ENCODE measurements at regions not wholly inside any gene's neighbourhood (a gene's known extent, or its start where the extent isn't known, plus 50 kb on each side); places are given as distances from the start of the nearest gene placed in this dataset.

- Mint-ChIP-seq H3K27me3 (ENCODE audit: low read depth) (no peaks in the 10 kb centered on the region), H3K4me3 (no peak overlapping the region), H3K4me1 (ENCODE audit: low read depth) (no peaks in the 10 kb centered on the region), H3K36me3 (ENCODE audit: low read depth) (no peaks in the 10 kb centered on the region), H3K9me3 (peaks cover 9% of the 10 kb centered on the region), H3K27ac (no peak overlapping the region)
- DNase-seq: no peak
- intact Hi-C loops (cut with micrococcal nuclease): no loop called here
- CTCF ChIA-PET: no interaction called here
Observed at GRCh38 chr16:60729051-60729450, 1307.2 kb downstream of the CDH8 start.

GRCh38 chr16:60727851-60728250 lies 1308.4 kb downstream of the CDH8 start:
- no peak for DNase-seq
- peaks cover 9% of the 10 kb centered on the region for H3K9me3 Mint-ChIP-seq
- H3K4me3 Mint-ChIP-seq: no peak overlapping the region
- CTCF ChIA-PET: no interaction called here
- H3K27ac Mint-ChIP-seq: no peak overlapping the region
- H3K4me1 Mint-ChIP-seq (ENCODE audit: low read depth): no peaks in the 10 kb centered on the region
- H3K27me3 Mint-ChIP-seq (ENCODE audit: low read depth): no peaks in the 10 kb centered on the region
- no peaks in the 10 kb centered on the region for H3K36me3 Mint-ChIP-seq (ENCODE audit: low read depth)
- intact Hi-C loops (cut with micrococcal nuclease): no loop called here

- Mint-ChIP-seq H3K9me3 (peaks cover 18% of the 10 kb centered on the region), H3K27me3 (ENCODE audit: low read depth) (no peaks in the 10 kb centered on the region), H3K36me3 (ENCODE audit: low read depth) (no peaks in the 10 kb centered on the region), H3K27ac (no peak overlapping the region), H3K4me1 (ENCODE audit: low read depth) (no peaks in the 10 kb centered on the region), H3K4me3 (no peak overlapping the region)
- intact Hi-C loops (cut with micrococcal nuclease): no loop called here
- DNase-seq: no peak
- CTCF ChIA-PET: no interaction called here
Observed at GRCh38 chr16:60720060-60720459, 1316.2 kb downstream of the CDH8 start.

- H3K36me3 Mint-ChIP-seq (ENCODE audit: low read depth): no peaks in the 10 kb centered on the region
- no peak overlapping the region for H3K27ac Mint-ChIP-seq
- intact Hi-C loops (cut with micrococcal nuclease): no loop called here
- no peak for DNase-seq
- H3K4me1 Mint-ChIP-seq (ENCODE audit: low read depth): no peaks in the 10 kb centered on the region
- no peaks in the 10 kb centered on the region for H3K27me3 Mint-ChIP-seq (ENCODE audit: low read depth)
- H3K4me3 Mint-ChIP-seq: no peak overlapping the region
- CTCF ChIA-PET: no interaction called here
- peaks cover 14% of the 10 kb centered on the region for H3K9me3 Mint-ChIP-seq
Observed at GRCh38 chr16:60717808-60718207, 1318.4 kb downstream of the CDH8 start.

- Mint-ChIP-seq H3K4me1 (ENCODE audit: low read depth) (no peaks in the 10 kb centered on the region), H3K27ac (no peak overlapping the region), H3K27me3 (ENCODE audit: low read depth) (no peaks in the 10 kb centered on the region), H3K9me3 (peaks cover 6% of the 10 kb centered on the region), H3K4me3 (no peak overlapping the region), H3K36me3 (ENCODE audit: low read depth) (peaks cover 2% of the 10 kb centered on the region)
- no peak for DNase-seq
- CTCF ChIA-PET: no interaction called here
- intact Hi-C loops (cut with micrococcal nuclease): no loop called here
Observed at GRCh38 chr16:60712144-60712543, 1324.1 kb downstream of the CDH8 start.

GRCh38 chr16:60704726-60705125 lies 1331.5 kb downstream of the CDH8 start:
- H3K36me3 Mint-ChIP-seq (ENCODE audit: low read depth): peaks cover 2% of the 10 kb centered on the region
- H3K27me3 Mint-ChIP-seq (ENCODE audit: low read depth): no peaks in the 10 kb centered on the region
- H3K4me1 Mint-ChIP-seq (ENCODE audit: low read depth): no peaks in the 10 kb centered on the region
- intact Hi-C loops (cut with micrococcal nuclease): no loop called here
- H3K27ac Mint-ChIP-seq: no peak overlapping the region
- no peak for DNase-seq
- CTCF ChIA-PET: no interaction called here
- no peak overlapping the region for H3K4me3 Mint-ChIP-seq
- H3K9me3 Mint-ChIP-seq: peaks cover 2% of the 10 kb centered on the region

GRCh38 chr16:60703096-60703495 lies 1333.1 kb downstream of the CDH8 start:
- CTCF ChIA-PET: no interaction called here
- Mint-ChIP-seq H3K27ac (no peak overlapping the region), H3K9me3 (peaks cover under 1% of the 10 kb centered on the region), H3K27me3 (ENCODE audit: low read depth) (no peaks in the 10 kb centered on the region), H3K4me1 (ENCODE audit: low read depth) (no peaks in the 10 kb centered on the region), H3K36me3 (ENCODE audit: low read depth) (no peaks in the 10 kb centered on the region), H3K4me3 (no peak overlapping the region)
- intact Hi-C loops (cut with micrococcal nuclease): no loop called here
- no peak for DNase-seq

GRCh38 chr16:60686824-60687223 lies 1349.4 kb downstream of the CDH8 start:
- Mint-ChIP-seq H3K9me3 (peaks cover 18% of the 10 kb centered on the region), H3K4me3 (no peak overlapping the region), H3K27ac (no peak overlapping the region), H3K4me1 (ENCODE audit: low read depth) (no peaks in the 10 kb centered on the region), H3K27me3 (ENCODE audit: low read depth) (no peaks in the 10 kb centered on the region), H3K36me3 (ENCODE audit: low read depth) (no peaks in the 10 kb centered on the region)
- intact Hi-C loops (cut with micrococcal nuclease): no loop called here
- no peak for DNase-seq
- CTCF ChIA-PET: no interaction called here

GRCh38 chr16:60684002-60684401 lies 1352.2 kb downstream of the CDH8 start:
- H3K36me3 Mint-ChIP-seq (ENCODE audit: low read depth): no peaks in the 10 kb centered on the region
- H3K4me1 Mint-ChIP-seq (ENCODE audit: low read depth): no peaks in the 10 kb centered on the region
- CTCF ChIA-PET: no interaction called here
- intact Hi-C loops (cut with micrococcal nuclease): no loop called here
- no peaks in the 10 kb centered on the region for H3K27me3 Mint-ChIP-seq (ENCODE audit: low read depth)
- peaks cover 19% of the 10 kb centered on the region for H3K9me3 Mint-ChIP-seq
- H3K27ac Mint-ChIP-seq: no peak overlapping the region
- DNase-seq: no peak
- H3K4me3 Mint-ChIP-seq: no peak overlapping the region

GRCh38 chr16:60682219-60682618 lies 1354.0 kb downstream of the CDH8 start:
- Mint-ChIP-seq H3K4me1 (ENCODE audit: low read depth) (no peaks in the 10 kb centered on the region), H3K27ac (no peak overlapping the region), H3K9me3 (peaks cover 16% of the 10 kb centered on the region), H3K4me3 (no peak overlapping the region), H3K27me3 (ENCODE audit: low read depth) (no peaks in the 10 kb centered on the region), H3K36me3 (ENCODE audit: low read depth) (no peaks in the 10 kb centered on the region)
- CTCF ChIA-PET: no interaction called here
- intact Hi-C loops (cut with micrococcal nuclease): no loop called here
- no peak for DNase-seq

- no peak for DNase-seq
- peaks cover 4% of the 10 kb centered on the region for H3K9me3 Mint-ChIP-seq
- no peak overlapping the region for H3K27ac Mint-ChIP-seq
- no peaks in the 10 kb centered on the region for H3K36me3 Mint-ChIP-seq (ENCODE audit: low read depth)
- no peak overlapping the region for H3K4me3 Mint-ChIP-seq
- H3K27me3 Mint-ChIP-seq (ENCODE audit: low read depth): no peaks in the 10 kb centered on the region
- CTCF ChIA-PET: no interaction called here
- intact Hi-C loops (cut with micrococcal nuclease): no loop called here
- H3K4me1 Mint-ChIP-seq (ENCODE audit: low read depth): no peaks in the 10 kb centered on the region
Observed at GRCh38 chr16:60681043-60681442, 1355.2 kb downstream of the CDH8 start.

GRCh38 chr16:60675022-60675421 lies 1361.2 kb downstream of the CDH8 start:
- DNase-seq: no peak
- H3K4me1 Mint-ChIP-seq (ENCODE audit: low read depth): no peaks in the 10 kb centered on the region
- H3K27ac Mint-ChIP-seq: no peak overlapping the region
- intact Hi-C loops (cut with micrococcal nuclease): no loop called here
- H3K27me3 Mint-ChIP-seq (ENCODE audit: low read depth): no peaks in the 10 kb centered on the region
- CTCF ChIA-PET: no interaction called here
- H3K4me3 Mint-ChIP-seq: no peak overlapping the region
- H3K9me3 Mint-ChIP-seq: peaks cover 4% of the 10 kb centered on the region
- H3K36me3 Mint-ChIP-seq (ENCODE audit: low read depth): no peaks in the 10 kb centered on the region

GRCh38 chr16:60674241-60674640 lies 1362.0 kb downstream of the CDH8 start:
- Mint-ChIP-seq H3K27me3 (ENCODE audit: low read depth) (no peaks in the 10 kb centered on the region), H3K9me3 (peaks cover 4% of the 10 kb centered on the region), H3K36me3 (ENCODE audit: low read depth) (no peaks in the 10 kb centered on the region), H3K4me3 (no peak overlapping the region), H3K4me1 (ENCODE audit: low read depth) (no peaks in the 10 kb centered on the region), H3K27ac (no peak overlapping the region)
- intact Hi-C loops (cut with micrococcal nuclease): no loop called here
- CTCF ChIA-PET: interaction anchor here (0.6 kb wide), 1 partner anchor 1673 kb away, joined by 3 read pairs; no protein-coding TSS in a partner anchor
- DNase-seq: no peak

GRCh38 chr16:60655514-60656153 lies 1380.6 kb downstream of the CDH8 start:
- H3K27ac Mint-ChIP-seq: no peak overlapping the region
- H3K27me3 Mint-ChIP-seq (ENCODE audit: low read depth): no peaks in the 10 kb centered on the region
- H3K4me1 Mint-ChIP-seq (ENCODE audit: low read depth): no peaks in the 10 kb centered on the region
- DNase-seq: no peak
- intact Hi-C loops (cut with micrococcal nuclease): no loop called here
- H3K9me3 Mint-ChIP-seq: peaks cover 2% of the 10 kb centered on the region
- no peak overlapping the region for H3K4me3 Mint-ChIP-seq
- no peaks in the 10 kb centered on the region for H3K36me3 Mint-ChIP-seq (ENCODE audit: low read depth)
- CTCF ChIA-PET: no interaction called here
